Activated T-helper 2 cell treated with anti-CD3 and anti-CD28 coated beads, Interferon-gamma antibody, Interleukin-2, Interleukin-4, amounts not matched to agents 10 μg/mL and 5 μg/mL and 100 μg/mL, durations not matched to agents 14 hours and 24 hours and 36 hours (primary cell): ENCODE measurements at regions not wholly inside any gene's neighbourhood (a gene's known extent, or its start where the extent isn't known, plus 50 kb on each side); places are given as distances from the start of the nearest gene placed in this dataset.

ENCODE experiments used
- DNase-seq: peaks from one replicate; pipeline ENCODE4 v3.0.0; 2021; ENCODE audit warnings: low spot score
- H3K27ac Mint-ChIP-seq: one replicate; pipeline ENCODE4 v1.8.0; 2021; ENCODE audit warnings: mixed read lengths
- H3K27me3 Mint-ChIP-seq: one replicate; pipeline ENCODE4 v1.8.0; 2021; ENCODE audit warnings: low read depth, mixed read lengths
- H3K36me3 Mint-ChIP-seq: one replicate; pipeline ENCODE4 v1.8.0; 2021; ENCODE audit warnings: low read depth, mixed read lengths
- H3K4me1 Mint-ChIP-seq: one replicate; pipeline ENCODE4 v1.8.0; 2021; ENCODE audit warnings: low read depth, mixed read lengths
- H3K4me3 Mint-ChIP-seq: one replicate; pipeline ENCODE4 v1.8.0; 2021; ENCODE audit warnings: low read depth, mild to moderate bottlenecking, moderate library complexity, mixed read lengths
- H3K9me3 Mint-ChIP-seq: one replicate; pipeline ENCODE4 v1.8.0; 2021; ENCODE audit warnings: mixed read lengths
- intact Hi-C: fragments of 100-400 bp; cut with micrococcal nuclease; formaldehyde crosslinking; loops from one replicate; pipeline ENCODE4 v1.15.1; 2023

DNA sequence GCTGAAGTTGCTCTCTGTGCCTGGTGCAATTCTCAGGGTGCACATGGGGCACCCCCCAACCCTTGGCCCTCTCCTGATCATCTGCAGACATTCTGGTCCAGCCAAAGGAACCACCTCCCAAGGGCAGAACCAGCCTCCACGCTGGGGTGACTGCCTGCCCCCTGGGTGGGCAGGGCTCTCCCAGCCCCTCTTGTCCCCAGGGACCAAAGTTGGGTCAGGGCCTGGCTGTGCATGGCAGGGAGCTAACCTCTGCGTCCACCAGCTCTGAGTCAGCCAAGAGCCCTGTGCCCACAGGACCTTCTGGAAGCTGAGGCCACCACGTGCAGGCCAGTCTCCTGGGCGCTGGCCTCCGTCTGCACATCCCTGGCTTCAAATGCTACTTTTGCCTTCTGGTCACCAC lies 101.9 kb downstream of the SIK1 start:
- DNase-seq, result no peak
- H3K4me1 Mint-ChIP-seq, result peaks cover 4% of the 10 kb centered on the region
- H3K27ac Mint-ChIP-seq, result no peak overlapping the region
- peaks cover 2% of the 10 kb centered on the region for H3K27me3 Mint-ChIP-seq
- no peaks in the 10 kb centered on the region for H3K9me3 Mint-ChIP-seq
- no peaks in the 10 kb centered on the region for H3K36me3 Mint-ChIP-seq
- H3K4me3 Mint-ChIP-seq, result no peak overlapping the region
- intact Hi-C loops, result no loop called here

DNA sequence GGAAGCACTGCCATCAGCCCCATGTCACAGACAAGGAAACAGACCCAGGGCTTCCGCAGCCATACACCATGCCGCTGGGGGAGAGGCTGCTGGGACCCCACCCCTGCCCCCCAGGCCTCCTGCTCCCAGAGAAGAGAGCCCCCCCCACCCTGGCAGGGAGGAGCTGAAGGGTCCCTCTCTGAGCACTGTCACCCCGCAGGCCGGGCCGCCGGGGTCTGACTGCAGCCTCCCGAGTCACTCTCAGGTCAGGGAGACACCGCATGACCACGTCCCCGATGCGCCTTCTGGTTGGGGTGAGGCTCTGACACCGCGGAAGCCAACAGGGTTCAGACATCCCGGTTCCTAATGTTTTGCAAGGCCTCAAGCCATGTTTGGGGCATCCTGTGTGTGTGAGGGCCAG lies 102.3 kb downstream of the SIK1 start:
- no peaks in the 10 kb centered on the region for H3K36me3 Mint-ChIP-seq
- H3K4me1 Mint-ChIP-seq, result peaks cover 4% of the 10 kb centered on the region
- H3K27me3 Mint-ChIP-seq, result peaks cover 2% of the 10 kb centered on the region
- H3K9me3 Mint-ChIP-seq, result no peaks in the 10 kb centered on the region
- H3K27ac Mint-ChIP-seq, result no peak overlapping the region
- H3K4me3 Mint-ChIP-seq, result no peak overlapping the region
- intact Hi-C loops, result no loop called here
- DNase-seq, result no peak

DNA sequence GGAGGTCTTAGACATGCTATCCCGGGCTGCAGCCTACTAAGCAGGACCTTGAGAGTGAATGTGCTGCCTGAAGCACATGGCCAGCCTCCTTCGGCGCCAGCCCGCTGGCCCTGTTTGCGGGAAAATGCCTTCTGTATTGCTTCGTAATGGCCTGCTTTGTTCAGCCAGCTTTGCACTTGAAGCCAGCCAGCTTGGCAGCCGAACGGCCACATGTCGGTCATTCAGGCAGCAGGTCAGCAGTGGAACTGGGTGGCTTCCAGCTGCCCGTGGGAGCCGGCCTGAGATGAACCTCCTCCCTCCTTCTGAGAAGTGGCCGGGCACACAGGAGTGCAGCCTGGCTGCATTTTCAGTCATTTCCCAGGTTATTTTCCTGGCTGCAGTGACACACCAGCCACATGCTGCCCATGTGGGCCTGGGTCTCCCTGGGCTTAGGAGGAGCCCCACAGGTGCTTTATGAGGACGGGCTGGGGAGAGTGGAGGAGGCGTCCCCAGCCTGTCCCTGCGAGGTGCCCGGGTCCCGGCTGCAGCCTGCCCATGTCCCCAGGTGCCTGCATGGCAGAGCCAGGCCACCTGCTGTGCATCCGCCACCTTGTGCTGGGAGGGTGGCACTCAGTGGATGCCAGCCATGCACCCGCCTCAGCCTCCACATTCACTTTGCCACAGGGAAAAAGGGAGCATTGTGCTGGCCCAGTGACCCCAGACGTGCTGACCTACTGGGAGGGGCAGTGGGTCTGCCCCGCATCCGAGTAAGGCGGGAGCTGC lies 103.5 kb downstream of the SIK1 start:
- no peak overlapping the region for H3K4me3 Mint-ChIP-seq
- intact Hi-C loops, result no loop called here
- peaks cover 4% of the 10 kb centered on the region for H3K4me1 Mint-ChIP-seq
- no peaks in the 10 kb centered on the region for H3K9me3 Mint-ChIP-seq
- H3K36me3 Mint-ChIP-seq, result no peaks in the 10 kb centered on the region
- no peak overlapping the region for H3K27ac Mint-ChIP-seq
- DNase-seq, result no peak
- H3K27me3 Mint-ChIP-seq, result peaks cover 2% of the 10 kb centered on the region

DNA sequence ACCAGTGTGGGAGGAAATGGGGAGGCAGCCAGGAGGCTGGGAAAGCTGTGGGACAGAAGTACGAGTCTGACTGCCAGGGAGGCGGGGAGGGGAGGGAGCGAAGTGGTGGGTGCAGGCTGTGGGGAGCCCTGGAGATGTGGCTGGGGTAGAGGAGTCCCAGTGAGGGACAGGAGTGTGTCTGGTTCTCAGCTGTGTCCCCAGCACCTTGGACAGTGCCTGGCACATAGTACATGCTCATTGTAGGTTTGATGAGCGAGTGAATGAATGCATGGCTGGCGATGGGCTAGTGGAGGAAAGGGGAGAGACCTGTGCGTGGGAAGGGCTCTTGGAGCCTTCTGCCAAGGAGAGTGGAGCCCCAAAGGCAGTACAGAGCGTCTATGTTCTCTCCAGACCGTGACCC lies 104.1 kb downstream of the SIK1 start:
- peaks cover 4% of the 10 kb centered on the region for H3K4me1 Mint-ChIP-seq
- no peaks in the 10 kb centered on the region for H3K27me3 Mint-ChIP-seq
- H3K36me3 Mint-ChIP-seq, result no peaks in the 10 kb centered on the region
- no peak for DNase-seq
- no peak overlapping the region for H3K4me3 Mint-ChIP-seq
- no peak overlapping the region for H3K27ac Mint-ChIP-seq
- H3K9me3 Mint-ChIP-seq, result no peaks in the 10 kb centered on the region
- intact Hi-C loops, result no loop called here

DNA sequence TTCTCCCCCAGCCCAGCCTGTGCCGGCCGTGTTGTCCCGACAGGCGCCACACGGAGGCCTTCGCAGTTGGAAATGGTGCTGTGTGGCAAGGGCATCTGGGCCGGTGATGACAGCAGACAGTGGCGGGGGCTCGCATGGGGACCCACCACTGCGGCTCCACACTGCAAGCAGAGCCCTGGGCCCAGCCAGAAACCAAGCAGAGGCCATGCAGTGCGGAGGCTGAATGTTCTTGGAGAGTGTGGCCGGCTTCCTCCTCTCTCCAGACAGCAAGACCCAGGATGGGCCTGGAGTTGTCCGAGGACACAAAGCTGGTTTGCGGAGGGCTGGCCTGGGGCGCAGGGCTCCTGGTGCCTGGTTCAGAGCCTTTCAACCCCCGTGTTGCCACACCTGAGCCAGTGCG lies 104.6 kb downstream of the SIK1 start:
- Mint-ChIP-seq H3K36me3 (no peaks in the 10 kb centered on the region), H3K4me1 (peaks cover 4% of the 10 kb centered on the region), H3K27ac (no peak overlapping the region), H3K27me3 (no peaks in the 10 kb centered on the region), H3K4me3 (no peak overlapping the region), H3K9me3 (no peaks in the 10 kb centered on the region)
- no peak for DNase-seq
- intact Hi-C loops, result no loop called here

DNA sequence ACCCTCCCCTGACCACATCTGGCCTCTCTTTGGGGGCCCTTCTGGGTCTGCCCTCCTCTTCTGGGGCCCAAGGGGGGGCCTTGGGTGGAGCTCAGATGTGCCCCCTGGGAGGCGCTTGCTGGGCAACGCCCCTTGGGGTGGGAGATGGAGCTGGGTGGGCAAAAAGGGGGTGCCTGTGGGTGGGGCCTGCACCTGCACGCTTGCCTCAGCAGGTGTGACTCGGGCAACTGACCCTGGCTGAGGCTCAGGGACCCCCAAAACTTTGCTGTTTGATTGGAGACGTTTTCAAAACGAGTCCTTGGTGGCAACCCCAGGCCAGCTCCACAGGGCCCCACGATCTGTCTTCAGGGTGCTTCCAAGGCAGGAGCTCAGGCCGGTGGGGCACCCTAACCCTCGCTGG lies 105.3 kb downstream of the SIK1 start:
- Mint-ChIP-seq H3K4me1 (peaks cover 4% of the 10 kb centered on the region), H3K9me3 (no peaks in the 10 kb centered on the region), H3K27me3 (no peaks in the 10 kb centered on the region), H3K4me3 (no peak overlapping the region), H3K36me3 (no peaks in the 10 kb centered on the region), H3K27ac (no peak overlapping the region)
- intact Hi-C loops, result no loop called here
- DNase-seq, result no peak

DNA sequence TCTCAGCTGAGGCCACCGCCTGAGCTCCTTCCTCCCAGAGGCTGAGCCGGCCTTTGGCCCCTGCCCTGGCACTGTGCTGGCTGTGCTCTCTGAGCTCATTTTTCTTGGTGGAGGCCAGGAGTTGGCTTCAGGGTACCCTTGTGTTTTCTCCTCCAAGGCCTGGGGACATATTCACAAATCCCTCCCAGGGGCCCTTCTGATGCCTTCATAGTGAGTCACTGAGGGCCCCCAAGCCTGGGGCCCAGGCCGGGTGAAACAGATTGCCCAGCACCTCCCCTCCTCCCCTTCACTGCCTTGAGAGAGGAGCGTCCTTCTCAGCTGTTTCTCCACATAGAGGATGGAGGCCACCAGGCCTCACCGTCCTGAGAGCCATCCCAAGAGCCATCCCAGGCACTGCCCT lies 105.8 kb downstream of the SIK1 start:
- Mint-ChIP-seq H3K4me3 (no peak overlapping the region), H3K27ac (no peak overlapping the region), H3K27me3 (no peaks in the 10 kb centered on the region), H3K36me3 (no peaks in the 10 kb centered on the region), H3K4me1 (peaks cover 2% of the 10 kb centered on the region), H3K9me3 (no peaks in the 10 kb centered on the region)
- intact Hi-C loops, result no loop called here
- DNase-seq, result no peak

DNA sequence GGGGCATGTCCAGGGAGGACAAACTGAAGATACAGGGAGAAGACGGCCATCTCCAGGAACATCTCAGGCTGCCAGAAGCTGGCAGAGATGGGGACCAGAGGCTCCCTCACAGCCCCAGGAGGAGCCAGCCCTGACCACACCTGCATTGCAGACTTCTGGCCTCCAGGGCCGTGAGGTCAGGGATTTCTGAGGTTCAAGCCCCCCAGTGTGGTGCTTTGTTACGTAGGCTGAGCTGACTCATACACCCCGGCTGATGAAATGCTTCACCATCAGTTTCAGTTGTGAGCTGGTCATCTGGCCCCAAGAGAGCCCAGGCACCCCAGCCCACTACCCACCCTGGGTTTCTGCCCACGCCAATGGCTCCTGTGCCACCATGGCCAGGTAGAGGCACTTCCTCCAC lies 106.4 kb downstream of the SIK1 start:
- intact Hi-C loops, result no loop called here
- Mint-ChIP-seq H3K9me3 (no peaks in the 10 kb centered on the region), H3K4me3 (no peak overlapping the region), H3K4me1 (no peaks in the 10 kb centered on the region), H3K36me3 (no peaks in the 10 kb centered on the region), H3K27me3 (no peaks in the 10 kb centered on the region), H3K27ac (no peak overlapping the region)
- no peak for DNase-seq

DNA sequence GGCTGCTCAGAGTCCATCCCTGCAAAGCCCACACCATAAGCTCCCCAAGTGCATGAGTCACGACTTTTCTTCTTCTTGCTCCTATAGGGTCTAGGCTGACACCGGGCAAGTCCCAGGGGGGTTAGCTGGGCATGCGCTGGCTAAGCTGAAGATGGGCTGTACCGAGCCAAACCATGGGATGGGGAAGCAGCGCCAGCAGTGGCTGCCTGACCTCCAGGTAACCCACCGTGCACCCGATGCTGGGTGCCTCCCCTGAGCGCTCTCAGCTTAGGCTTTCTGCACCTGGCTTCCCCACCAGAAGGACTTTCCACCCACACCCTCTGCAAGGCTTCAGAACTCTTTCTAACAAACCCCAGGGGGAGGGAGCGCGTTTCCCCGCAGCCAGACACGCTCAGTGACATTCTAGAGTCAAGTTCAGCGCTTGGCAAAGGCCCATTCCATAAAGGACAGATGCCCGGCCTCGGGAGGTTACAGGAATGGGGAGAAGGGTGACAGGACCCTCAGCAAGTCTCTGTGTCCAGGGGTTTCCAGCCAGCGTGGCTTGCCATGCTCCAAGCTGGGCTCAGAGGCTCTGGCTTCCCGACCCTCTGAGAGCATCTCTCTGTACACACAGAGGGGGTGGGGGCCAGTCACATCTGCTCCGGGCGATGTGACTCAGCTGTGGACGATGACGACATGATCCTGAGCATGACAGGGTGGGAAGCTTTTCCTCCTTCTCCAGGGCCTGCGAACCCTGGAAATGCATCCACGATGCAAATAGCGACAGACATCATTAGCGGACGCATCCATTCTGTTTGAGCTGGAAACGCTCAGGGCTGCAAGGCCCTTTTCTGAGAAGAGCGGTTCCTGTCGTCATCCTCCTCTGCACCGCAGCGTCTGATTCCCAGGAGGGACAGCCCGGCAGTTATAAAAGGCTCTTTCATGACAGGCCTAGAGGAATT lies 107.8 kb downstream of the SIK1 start:
- intact Hi-C loops, result no loop called here
- Mint-ChIP-seq H3K36me3 (no peaks in the 10 kb centered on the region), H3K9me3 (no peaks in the 10 kb centered on the region), H3K4me1 (no peaks in the 10 kb centered on the region), H3K27ac (no peak overlapping the region), H3K4me3 (no peak overlapping the region), H3K27me3 (no peaks in the 10 kb centered on the region)
- DNase-seq, result no peak

DNA sequence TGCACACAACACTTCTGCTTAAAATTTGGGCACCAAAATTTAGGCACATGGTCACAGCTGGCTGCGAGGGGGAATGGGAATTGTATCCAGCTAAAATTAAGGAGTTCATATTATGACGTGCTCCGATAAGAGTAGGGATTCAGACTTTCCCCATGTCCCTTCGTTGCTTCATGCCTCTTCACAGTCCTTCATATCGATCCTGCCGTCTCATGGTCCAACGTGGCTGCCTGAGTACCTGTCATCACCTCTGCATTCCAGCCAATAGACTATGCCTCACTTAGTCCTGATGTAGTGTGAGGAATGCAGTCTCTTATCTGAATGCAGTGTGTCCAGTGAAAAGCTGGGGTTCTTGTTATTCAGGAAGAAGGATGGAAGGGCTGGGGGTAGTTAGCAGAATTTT lies 108.6 kb downstream of the SIK1 start:
- DNase-seq, result no peak
- H3K4me3 Mint-ChIP-seq, result no peak overlapping the region
- no peak overlapping the region for H3K27ac Mint-ChIP-seq
- no peaks in the 10 kb centered on the region for H3K36me3 Mint-ChIP-seq
- intact Hi-C loops, result no loop called here
- no peaks in the 10 kb centered on the region for H3K9me3 Mint-ChIP-seq
- H3K4me1 Mint-ChIP-seq, result no peaks in the 10 kb centered on the region
- no peaks in the 10 kb centered on the region for H3K27me3 Mint-ChIP-seq

DNA sequence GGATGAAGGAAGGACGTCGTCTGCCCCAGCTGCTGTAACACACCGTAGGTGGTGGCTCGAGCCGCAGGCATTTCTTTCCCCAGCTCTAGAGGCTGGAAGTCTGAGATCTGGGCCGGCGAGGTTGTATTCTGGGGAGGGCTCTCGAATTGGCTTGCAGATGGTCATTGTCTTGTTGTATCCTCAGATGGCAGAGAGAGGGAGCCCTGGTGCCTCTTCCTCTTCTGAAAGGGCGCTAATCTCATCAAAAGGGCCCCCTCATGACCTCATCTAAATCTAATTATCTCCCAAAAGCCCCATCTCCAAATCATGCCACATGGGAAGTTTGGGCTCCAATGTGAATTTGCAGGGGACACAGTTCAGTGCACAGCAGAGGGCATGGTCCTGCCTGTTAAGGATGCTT lies 109.0 kb downstream of the SIK1 start:
- Mint-ChIP-seq H3K36me3 (no peaks in the 10 kb centered on the region), H3K4me3 (no peak overlapping the region), H3K9me3 (no peaks in the 10 kb centered on the region), H3K27me3 (no peaks in the 10 kb centered on the region), H3K27ac (no peak overlapping the region), H3K4me1 (no peaks in the 10 kb centered on the region)
- no peak for DNase-seq
- intact Hi-C loops, result no loop called here

DNA sequence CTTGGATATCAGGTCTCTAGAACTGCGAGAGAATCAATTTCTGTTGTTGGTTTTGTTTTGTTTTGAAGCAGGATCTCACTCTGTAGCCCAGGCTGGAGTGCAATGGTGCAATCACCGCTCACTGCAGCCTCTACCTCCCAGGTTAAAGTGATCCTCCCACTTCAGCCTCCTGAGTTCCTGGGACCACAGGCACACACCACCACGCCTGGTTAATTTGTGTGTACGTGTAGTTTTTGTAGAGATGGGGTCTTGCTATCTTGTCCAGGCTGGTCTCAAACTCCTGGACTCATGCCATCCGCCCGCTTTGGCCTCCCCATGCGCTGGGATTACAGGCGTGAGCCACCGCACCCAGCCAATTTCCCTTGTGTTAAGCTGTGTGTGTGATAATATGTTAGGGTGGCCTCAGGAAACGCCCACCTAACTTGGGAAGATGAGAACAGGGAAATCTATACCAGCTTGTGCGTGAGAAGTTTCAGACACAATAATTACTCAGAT lies 109.6 kb downstream of the SIK1 start:
- Mint-ChIP-seq H3K27ac (no peak overlapping the region), H3K9me3 (no peaks in the 10 kb centered on the region), H3K4me3 (no peak overlapping the region), H3K27me3 (no peaks in the 10 kb centered on the region), H3K36me3 (no peaks in the 10 kb centered on the region), H3K4me1 (no peaks in the 10 kb centered on the region)
- no peak for DNase-seq
- intact Hi-C loops, result no loop called here

DNA sequence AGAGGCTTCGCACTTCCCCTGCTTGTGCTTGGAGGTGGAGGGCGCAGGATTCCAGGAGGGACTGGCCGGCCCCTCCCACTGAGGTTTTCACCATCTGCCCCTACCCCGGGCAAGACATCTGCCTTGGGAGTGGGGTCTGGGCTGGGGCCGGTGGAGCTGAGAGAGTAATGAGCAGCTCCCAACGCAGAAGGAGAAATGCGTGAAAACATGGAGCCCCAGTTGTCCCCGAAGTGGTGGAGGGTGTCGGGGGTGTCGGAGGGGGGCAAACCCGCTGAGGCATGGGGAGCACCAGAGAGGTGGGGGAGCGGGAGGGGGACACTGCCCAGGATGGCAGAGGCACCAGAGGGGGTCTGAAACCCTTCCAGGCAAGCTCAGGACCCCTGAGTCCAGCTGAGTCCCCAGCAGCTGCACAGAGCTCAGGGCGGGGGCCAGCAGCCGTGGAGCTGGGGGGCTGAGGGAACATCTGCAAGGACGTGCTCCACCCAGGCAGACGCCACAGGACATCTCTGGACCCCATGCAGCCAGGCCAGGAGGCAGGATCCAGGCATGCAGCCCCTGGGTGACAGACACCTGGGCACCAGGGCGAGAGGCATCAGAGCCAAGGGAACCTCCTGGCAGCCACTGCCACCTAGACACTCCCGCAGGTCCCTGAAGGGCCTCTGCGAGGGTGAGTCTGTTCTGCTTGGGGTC lies 110.6 kb downstream of the SIK1 start:
- intact Hi-C loops, result no loop called here
- Mint-ChIP-seq H3K27ac (no peak overlapping the region), H3K4me3 (no peak overlapping the region), H3K4me1 (no peaks in the 10 kb centered on the region), H3K36me3 (no peaks in the 10 kb centered on the region), H3K27me3 (peaks cover 4% of the 10 kb centered on the region), H3K9me3 (no peaks in the 10 kb centered on the region)
- DNase-seq, result no peak
